GM18498 (cell line): ENCODE measurements at regions not wholly inside any gene's neighbourhood (a gene's known extent, or its start where the extent isn't known, plus 50 kb on each side); places are given as distances from the start of the nearest gene placed in this dataset.
"Not testable (repeated sequence)": the region's sequence is repeated elsewhere in the genome, so short reads cannot be mapped to it uniquely, and the experiment has no call there.

Experiments used
- ATAC-seq: cut with Tn5 transposase; IDR thresholded peaks from one replicate; pipeline ENCODE4 v1.9.1; 2021; ENCODE audit warnings: mild to moderate bottlenecking, moderate library complexity; ENCODE audit not compliant: unreplicated experiment

DNA sequence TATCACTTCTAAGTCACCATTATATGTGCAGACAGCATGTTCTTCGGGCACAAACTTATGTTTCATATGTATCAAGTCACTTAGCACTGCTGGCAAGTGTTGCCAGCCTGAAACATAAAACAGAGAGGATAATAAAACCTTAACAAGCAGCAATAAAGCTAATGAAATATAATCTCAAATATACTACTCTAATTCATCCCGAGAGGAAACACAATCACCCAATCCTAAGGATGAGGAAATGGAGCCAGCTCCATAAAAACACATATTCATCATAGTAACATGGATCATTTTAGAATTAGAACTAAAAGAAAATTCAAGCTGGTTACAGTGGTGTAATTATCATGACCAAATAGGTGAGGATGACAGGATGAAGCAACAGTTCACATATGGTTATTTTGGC lies 1072.7 kb downstream of the EPHA3 start:
- no peak for ATAC-seq

DNA sequence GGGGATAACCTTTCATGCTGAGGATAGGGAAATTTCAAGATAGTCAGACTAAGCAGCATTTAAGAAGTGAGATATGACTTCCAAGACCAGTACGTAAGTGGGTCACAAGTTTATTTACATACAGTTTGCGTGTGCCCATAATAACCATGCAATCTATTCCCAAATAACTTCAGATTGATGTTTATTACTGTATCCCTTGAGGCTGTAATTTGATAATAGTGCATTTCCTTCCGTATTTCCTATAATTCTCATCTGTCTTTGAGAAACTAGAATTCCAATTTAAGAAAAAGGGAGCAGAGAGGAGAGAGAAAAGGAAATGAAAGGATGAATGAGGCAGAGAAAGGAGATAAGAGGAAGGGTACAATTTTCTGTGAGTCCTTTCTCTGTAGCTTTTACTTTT lies 1073.1 kb downstream of the EPHA3 start:
- ATAC-seq = no peak

DNA sequence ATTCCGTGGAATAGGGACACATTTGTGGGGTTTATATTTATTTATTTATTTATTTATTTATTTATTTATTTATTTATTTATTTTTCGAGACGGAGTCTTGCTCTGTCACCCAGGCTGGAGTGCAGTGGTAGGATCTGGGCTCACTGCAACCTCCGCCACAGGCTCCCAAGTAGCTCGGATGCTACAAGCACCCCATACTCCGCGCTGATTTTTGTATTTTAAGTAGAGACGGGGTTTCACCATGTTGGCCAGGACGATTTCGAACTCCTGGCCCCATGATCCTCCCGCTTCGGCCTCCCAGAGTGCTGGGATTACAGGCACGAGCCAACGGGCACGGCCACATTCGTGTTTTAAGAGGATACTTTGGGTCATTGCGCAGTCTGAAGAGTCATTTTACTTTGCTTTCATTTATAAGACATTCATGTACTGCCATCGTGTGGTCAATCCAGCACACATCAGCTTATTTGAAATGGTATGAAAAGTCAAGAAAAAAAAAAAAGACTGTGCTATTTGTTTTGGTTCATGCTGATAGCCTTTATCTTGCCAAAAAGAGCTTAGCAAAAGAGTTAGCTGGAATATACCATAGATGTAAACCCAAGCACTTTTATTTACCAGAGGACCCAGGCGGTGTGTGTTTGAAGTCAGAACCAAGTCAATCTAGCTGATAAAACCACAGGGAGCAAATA lies 1075.0 kb downstream of the EPHA3 start:
- ATAC-seq = peak; percentile 92

DNA sequence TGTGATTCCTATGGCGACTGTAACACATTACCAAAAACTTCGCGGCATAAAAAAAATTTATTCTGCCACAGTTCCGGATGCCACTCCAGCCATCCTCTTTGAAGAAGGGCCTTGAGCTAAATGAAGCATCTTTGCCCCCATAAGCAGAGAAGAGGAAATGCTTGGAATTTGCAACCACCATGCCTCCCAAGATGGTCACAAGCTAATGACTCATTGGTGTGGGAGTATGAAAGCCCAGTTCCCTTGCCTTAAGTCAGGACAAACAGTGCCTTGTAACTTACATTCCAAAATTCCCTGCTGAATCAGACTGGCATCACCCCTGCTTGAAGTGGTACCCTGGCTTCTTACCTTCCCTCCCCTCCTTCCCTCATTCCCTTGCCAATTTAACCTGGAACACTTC lies 1077.4 kb downstream of the EPHA3 start:
- ATAC-seq = no peak

DNA sequence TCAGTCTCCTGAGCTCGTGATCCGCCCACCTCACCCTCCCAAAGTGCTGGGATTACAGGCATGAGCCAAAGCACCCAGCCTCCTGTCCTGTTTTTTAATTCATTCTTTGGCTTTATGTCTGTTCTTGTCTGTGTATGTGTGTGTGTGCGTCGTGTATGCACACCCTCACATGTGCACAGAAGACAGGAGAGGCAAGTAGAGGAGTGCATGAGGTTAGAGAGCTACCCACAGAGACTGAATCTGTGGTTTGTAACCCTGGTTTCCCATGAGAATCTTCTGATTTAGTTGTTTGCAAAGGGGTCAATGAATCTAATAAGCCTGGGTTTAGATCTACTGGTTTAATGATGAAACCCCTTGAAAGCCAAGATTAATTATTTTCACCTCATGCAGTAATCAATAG lies 1090.0 kb downstream of the EPHA3 start:
- not testable (repeated sequence) for ATAC-seq

DNA sequence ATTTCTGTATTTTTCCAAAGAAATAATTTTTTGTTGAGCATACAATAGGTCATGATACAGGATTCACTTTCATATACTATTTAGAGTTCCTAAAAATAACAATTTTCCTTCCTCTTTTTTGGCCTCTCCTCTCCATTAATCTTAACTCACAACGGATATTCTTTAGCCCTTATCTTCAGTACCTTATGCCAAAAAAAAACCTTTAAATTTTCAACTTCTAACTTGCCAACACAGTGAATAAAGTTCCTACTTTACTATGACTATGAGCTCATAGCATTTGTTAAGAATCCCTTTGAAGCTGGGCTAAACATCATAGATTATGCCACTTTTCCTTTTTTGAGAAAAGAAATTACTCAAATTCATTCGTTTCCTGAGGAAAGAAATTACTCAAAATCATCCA lies 1095.5 kb downstream of the EPHA3 start:
- ATAC-seq = not testable (repeated sequence)

DNA sequence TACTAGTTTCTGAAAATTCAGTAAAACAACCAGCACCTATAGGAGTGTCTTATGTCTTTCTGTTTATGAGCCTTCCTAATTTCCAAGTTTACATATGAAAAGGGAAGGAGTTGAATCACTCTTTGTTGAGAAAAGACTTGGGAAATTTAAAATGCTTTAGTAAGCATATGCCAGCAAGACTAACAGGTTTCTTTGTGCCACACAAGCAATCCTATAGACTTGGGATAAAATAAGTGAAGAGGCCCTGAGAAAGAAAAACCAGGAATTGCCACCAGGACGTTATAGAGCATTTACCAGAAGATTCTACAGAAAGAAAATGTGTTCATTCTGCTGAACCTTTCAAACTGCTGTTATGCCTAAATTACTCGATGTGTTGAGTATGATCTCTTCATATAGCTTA lies 1099.1 kb downstream of the EPHA3 start:
- not testable (repeated sequence) for ATAC-seq

DNA sequence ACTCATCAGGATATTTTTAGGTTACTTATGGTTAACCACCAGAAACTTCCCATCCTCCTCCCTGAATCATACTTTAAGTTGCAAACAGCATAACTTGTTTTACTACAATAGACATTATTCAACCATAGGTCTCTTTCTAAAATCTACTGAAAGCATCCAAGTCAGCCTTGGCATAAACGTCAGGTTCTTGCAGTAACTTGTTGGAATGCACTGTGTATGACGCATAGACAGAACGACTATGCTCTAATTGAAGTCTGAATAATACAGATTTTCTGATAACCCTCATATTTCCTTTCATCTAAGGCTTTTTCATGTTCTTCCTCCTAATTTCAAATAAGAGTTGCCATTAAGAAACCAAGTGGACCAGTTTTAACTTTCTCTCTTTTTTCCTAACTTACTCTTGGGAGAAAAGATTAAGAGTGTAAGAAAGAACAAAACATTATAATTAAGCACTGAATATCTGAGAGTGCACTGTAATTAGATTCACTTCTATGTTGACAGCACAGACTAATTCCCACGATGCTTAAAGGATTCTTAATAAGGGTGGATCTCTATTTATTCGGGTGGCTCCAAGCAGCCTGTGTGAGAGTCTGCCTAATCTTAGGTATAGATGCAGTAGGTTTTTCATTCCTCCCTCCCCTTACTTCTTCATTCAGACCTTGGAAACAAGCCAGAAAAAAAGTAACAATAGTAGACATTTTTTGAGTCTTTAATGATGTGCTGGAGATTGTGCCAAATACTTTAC lies 1100.1 kb downstream of the EPHA3 start:
- ATAC-seq = not testable (repeated sequence)

DNA sequence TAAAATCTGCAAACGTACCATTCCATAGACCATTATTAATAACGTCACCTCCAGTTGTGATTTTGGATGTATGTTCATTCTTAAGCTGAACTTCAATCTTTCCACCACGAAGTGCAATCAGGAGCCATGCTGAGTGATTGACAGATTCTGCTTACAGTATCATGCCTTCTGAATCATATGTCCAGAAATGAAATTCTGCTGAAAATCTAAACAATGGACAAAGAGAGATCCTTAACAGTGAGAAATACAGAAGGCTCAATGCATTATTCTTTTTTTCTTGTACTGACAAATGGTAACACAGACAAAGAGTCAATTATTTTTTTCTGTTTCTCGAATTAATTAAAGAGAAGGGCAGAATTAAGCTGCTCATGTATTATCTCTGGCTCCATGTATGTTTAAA lies 1114.5 kb downstream of the EPHA3 start:
- no peak for ATAC-seq

DNA sequence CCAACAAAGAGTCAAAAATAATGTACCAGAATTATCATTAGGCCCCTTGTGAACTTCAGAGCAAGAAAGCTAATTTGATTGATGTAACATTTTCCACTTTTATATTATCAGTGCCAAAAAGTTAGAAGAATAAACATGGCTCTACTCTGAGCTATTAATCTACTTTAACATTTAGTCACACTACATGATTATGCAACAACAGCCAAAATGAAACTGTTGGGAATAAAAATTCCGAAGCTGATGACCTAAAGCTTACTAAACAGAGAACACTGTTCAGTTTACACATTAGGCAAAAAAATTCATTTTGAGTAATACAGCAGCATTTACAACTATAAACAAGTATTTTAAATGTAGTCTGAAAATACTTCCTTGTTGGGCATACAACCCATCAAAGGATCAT lies 1134.1 kb downstream of the EPHA3 start:
- no peak for ATAC-seq

DNA sequence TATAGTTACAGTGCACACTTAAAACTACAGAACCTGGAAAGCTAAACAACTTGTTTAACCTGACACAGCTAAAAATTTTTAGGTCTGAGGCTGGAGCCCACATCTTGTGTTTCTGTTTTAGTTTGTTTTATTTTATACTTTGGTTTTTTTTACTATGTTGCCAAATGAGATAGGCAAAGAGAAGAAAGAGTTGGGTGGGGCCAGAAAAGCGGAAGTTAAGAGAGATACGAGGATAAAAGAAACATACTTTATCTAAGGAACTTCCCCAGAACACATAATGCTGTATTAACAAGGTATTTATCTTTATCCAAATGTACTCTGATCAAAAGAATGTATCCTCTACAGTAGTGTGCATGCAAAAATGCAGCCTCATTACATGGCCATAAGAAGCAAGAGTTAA lies 1145.7 kb downstream of the EPHA3 start:
- ATAC-seq = no peak

DNA sequence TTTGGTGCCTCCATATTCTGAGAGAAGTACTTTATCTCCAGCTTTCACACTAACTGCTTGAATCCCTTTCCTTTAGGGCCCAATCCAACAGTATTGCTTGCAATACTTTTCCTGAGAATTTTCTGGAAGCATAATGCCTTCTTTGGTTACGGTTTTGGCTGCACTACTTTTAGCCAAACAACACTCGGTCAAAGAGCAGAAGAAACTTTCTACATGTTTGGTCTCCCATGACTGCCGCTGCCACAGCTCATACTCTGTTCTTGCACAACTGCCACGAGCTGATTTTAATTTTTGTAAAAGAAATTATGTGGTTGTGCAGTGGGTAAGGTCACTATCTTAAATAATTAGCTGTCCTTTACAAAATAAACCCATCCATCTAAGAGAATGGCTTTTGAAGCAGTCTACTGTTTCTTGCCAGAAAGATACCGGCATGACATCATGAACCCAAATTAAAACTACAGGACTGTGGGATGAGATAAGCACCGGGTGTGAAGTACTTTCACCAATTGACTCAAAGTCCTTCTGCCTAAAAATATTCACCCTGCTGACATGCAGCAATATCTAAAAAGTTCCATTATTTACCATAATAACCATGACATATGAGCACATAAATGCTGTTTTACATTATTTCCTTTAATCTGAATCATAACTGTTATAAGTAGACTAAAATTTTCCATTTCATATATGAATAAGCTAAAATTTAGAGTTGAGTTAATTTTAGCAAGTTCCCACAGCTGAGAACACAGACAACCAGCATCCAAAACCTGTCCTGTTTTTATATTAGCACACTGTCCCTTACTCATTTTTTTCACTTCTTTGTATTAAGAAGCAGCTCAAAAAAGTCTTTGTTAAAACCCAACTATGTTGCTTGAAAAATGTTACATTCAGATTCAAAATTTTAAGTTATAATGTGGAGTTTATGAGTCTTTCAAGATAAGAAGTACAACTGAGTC lies 1154.3 kb downstream of the EPHA3 start:
- no peak for ATAC-seq
